Neutrophil (primary cell): ENCODE measurements at regions not wholly inside any gene's neighbourhood (a gene's known extent, or its start where the extent isn't known, plus 50 kb on each side); places are given as distances from the start of the nearest gene placed in this dataset.

ENCODE experiments used
- H3K27ac ChIP-seq: fragments of 200-600 bp; sonication (generic); 2 replicates; pipeline ENCODE4 v1.5.1; 2016; ENCODE audit warnings: mild to moderate bottlenecking, moderate library complexity
- H3K27me3 ChIP-seq: fragments of 200-600 bp; sonication (generic); 2 replicates; pipeline ENCODE4 v1.6.0; 2016; ENCODE audit warnings: mild to moderate bottlenecking
- H3K36me3 ChIP-seq: fragments of 200-600 bp; sonication (generic); 2 replicates; pipeline ENCODE4 v1.5.1; 2017
- H3K4me1 ChIP-seq, 2 experiments: fragments of 200-600 bp in 1 of 2; sonication (generic) in 1 of 2; 1 replicate in 1 of 2; 2 replicates in 1 of 2; pipeline versions ENCODE4 v1.5.1 to v1.6.1; 2013 to 2016; ENCODE audit warnings: low read depth in 1 of 2, low read length in 1 of 2, mild to moderate bottlenecking in 1 of 2, moderate library complexity in 1 of 2; ENCODE audit not compliant: control insufficient read depth in 1 of 2, insufficient read depth in 1 of 2
- H3K4me3 ChIP-seq, 2 experiments: fragments of 200-600 bp in 1 of 2; sonication (generic) in 1 of 2; 1 replicate in 1 of 2; 2 replicates in 1 of 2; pipeline ENCODE4 v1.5.1; 2013 to 2016; ENCODE audit warnings: low read depth in 1 of 2, low read length in 1 of 2, mild to moderate bottlenecking in 1 of 2, moderate library complexity in 1 of 2
- H3K9me3 ChIP-seq: fragments of 200-600 bp; sonication (generic); 2 replicates; pipeline ENCODE4 v1.5.1; 2016
- CTCF ChIP-seq: fragments of 200-600 bp; sonication (generic); IDR thresholded peaks from 2 replicates; pipeline ENCODE4 v1.5.1; 2016; ENCODE audit warnings: antibody characterized with exemption

GRCh38 chr10:123462246-123462645, 203.9 kb upstream of the GPR26 start:
- Histone ChIP-seq H3K27ac (no peak overlapping the region), H3K4me1 (peaks cover 25 to 26% of the 10 kb centered on the region in 2 experiments), H3K9me3 (no peaks in the 10 kb centered on the region)

GRCh38 chr10:123462756-123463155, 203.4 kb upstream of the GPR26 start:
- TF ChIP-seq CTCF: no peak
- Histone ChIP-seq H3K4me1 (peaks cover 25 to 26% of the 10 kb centered on the region in 2 experiments), H3K27me3 (peaks cover 5% of the 10 kb centered on the region), H3K4me3 (no peak overlapping the region), H3K36me3 (no peaks in the 10 kb centered on the region), H3K27ac (peak overlapping the region; percentile 5), H3K9me3 (no peaks in the 10 kb centered on the region)

More at GRCh38 chr10:123462246-123462645, 203.9 kb upstream of the GPR26 start:
- H3K27me3 ChIP-seq: peaks cover 10% of the 10 kb centered on the region
- no peak overlapping the region for H3K4me3 ChIP-seq
- no peak for TF ChIP-seq CTCF
- no peaks in the 10 kb centered on the region for H3K36me3 ChIP-seq

- Histone ChIP-seq H3K4me1 (peaks cover 25 to 26% of the 10 kb centered on the region in 2 experiments), H3K27me3 (peaks cover 5% of the 10 kb centered on the region), H3K27ac (peak overlapping the region; percentile 5), H3K4me3 (no peak overlapping the region), H3K9me3 (no peaks in the 10 kb centered on the region), H3K36me3 (no peaks in the 10 kb centered on the region)
- TF ChIP-seq CTCF: no peak
These were observed 203.0 kb upstream of the GPR26 start for GRCh38 chr10:123463181-123463580.

- H3K27ac ChIP-seq: peak overlapping the region; percentile 5
- H3K9me3 ChIP-seq: no peaks in the 10 kb centered on the region
- no peaks in the 10 kb centered on the region for H3K36me3 ChIP-seq
- H3K27me3 ChIP-seq: peaks cover 3% of the 10 kb centered on the region
- H3K4me1 ChIP-seq: peaks cover 25 to 26% of the 10 kb centered on the region in 2 experiments
- no peak for TF ChIP-seq CTCF
- no peak overlapping the region for H3K4me3 ChIP-seq
These were observed 202.5 kb upstream of the GPR26 start for GRCh38 chr10:123463698-123464097.

- TF ChIP-seq CTCF: no peak
- no peaks in the 10 kb centered on the region for H3K27me3 ChIP-seq
- no peak overlapping the region for H3K27ac ChIP-seq
- H3K36me3 ChIP-seq: no peaks in the 10 kb centered on the region
- no peak overlapping the region for H3K4me3 ChIP-seq
- H3K9me3 ChIP-seq: no peaks in the 10 kb centered on the region
- H3K4me1 ChIP-seq: peaks cover 25 to 26% of the 10 kb centered on the region in 2 experiments
These were observed 201.5 kb upstream of the GPR26 start for GRCh38 chr10:123464430-123465323.
